CD4-positive, alpha-beta T cell treated with Interleukin-21 for 1 hour (primary cell): ENCODE measurements at regions not wholly inside any gene's neighbourhood (a gene's known extent, or its start where the extent isn't known, plus 50 kb on each side); places are given as distances from the start of the nearest gene placed in this dataset.
"Not testable (repeated sequence)": the region's sequence is repeated elsewhere in the genome, so short reads cannot be mapped to it uniquely, and the experiment has no call there.

Experiments
- DNase-seq: peaks from one replicate; pipeline ENCODE4 v3.0.0-alpha.2; 2020

- DNase-seq, result no peak
Observed at GRCh38 chr4:11116940-11117339, 311.8 kb downstream of the HS3ST1 start.

GRCh38 chr4:11111876-11112275, 316.8 kb downstream of the HS3ST1 start:
- DNase-seq, result no peak

GRCh38 chr4:11111370-11111769, 317.3 kb downstream of the HS3ST1 start:
- no peak for DNase-seq

GRCh38 chr4:11106759-11107158, 321.9 kb downstream of the HS3ST1 start:
- no peak for DNase-seq

DNA sequence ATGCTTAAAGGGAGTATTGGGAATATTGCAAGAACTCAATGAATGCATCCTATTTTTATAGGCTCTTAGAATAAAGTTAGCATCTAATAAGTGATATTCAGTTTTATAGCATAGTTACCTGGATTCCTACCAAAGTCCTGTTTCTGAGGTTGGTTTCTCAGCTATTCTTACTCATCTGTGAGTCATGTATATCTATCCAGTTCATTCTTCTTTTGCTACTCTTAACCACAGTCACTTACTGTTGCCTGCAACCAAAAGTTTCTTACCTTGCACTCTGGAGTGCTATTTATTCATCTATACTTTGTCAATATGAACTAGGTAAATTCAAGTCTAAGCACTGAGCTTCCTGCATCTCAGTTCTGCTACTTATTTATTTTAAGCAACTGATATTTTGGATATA, 322.5 kb downstream of the HS3ST1 start:
- DNase-seq, result no peak

- DNase-seq, result no peak
Observed at GRCh38 chr4:11105715-11106114, 323.0 kb downstream of the HS3ST1 start.

DNA sequence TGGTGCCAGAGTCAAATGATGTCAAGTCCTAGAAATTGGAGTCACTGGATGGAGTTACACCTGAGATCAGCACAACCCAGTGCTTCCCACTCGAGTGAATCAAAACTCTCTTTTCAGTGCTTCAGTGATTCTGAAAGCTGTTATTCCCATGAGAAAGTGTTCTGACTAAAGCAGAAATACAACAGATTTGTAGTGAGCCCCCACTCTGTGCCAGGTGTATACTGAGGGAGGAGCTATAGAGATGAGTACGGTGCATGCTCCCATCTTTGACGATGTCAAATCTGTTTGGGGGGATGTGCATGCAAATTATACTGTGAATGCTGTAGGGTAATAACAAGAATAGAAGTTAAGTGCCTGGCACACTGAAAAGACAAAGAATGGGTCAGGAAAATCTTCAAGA, 330.2 kb downstream of the HS3ST1 start:
- DNase-seq, result no peak

DNA sequence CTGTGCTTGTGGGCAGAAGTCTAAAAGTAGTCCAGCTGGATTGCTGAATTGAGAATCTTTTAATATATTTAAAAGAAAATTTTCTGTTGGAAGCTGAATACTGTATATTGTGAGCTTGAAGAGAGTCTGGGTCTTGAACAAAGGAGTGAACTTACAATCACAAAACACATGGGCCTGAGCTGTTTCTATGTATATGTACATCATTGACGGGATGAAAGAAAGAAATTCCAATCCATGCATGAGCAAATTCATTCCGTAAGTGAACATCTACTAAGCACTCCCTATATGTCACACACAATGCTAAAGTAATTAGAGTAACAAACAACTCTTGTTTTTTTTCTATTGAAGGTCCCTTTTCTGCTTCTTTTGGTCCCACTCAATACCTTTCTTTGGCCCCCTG, 331.0 kb downstream of the HS3ST1 start:
- no peak for DNase-seq

DNA sequence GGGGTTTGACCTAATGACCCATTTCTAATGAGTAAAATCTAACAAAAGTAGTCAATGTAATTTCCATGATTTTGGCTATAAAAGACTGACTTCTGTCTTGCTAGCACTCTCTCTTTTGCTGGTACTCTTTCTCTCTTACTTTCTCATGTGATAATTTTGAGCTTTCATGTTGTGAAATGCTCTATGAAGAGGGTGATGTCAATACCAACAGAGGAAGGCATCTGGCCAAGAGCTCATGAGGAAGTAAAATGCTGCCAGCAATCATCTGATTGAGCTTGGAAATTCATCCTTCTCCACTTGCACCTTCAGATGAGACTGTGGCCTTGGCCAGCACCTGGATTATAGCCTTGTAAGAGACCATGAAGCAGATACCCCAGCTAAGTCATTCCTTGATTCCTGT, 347.7 kb downstream of the HS3ST1 start:
- DNase-seq, result no peak

DNA sequence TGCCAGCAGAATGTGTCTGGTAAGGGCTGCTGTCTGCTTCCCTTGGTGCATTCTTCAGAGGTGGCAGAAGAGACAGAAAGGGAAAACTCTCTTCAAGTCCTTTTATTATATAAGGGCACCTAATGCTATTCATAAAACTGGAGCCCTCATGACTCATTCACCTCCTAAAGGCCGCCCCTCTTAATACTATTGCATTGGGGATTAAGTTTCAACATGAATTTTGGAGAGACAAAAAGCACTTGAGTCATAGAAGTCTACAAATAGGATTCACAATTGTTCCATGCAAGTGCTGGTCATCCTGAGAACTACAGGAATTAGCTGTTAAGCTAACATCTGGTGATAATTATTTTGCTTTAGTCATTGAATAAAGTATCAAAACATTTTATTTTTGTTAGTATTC, 349.5 kb downstream of the HS3ST1 start:
- no peak for DNase-seq

GRCh38 chr4:11074581-11075241, 354.0 kb downstream of the HS3ST1 start:
- no peak for DNase-seq

DNA sequence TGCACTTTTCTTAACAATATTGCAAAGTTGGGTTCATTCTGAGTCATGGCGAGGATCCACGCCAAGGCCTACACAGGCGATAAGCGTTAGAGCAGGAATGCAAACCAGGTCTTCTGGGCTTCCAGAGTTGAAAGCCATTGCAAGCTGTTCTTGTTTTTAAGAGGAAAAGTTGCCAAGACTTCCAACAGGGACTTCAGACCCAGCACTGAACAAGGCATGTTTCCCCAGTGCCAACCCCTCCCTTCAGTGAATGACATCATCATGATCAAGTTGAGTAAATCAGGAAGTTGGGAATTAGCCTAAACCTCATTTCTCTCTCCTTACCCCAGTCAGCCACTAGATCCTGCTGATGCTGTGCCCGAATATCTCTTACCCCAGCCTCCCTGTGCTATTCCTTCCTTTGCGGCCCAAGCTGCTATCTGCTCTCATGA, 355.1 kb downstream of the HS3ST1 start:
- no peak for DNase-seq

GRCh38 chr4:11072999-11073398, 355.7 kb downstream of the HS3ST1 start:
- no peak for DNase-seq

- DNase-seq, result no peak
Observed at GRCh38 chr4:11072463-11072862, 356.2 kb downstream of the HS3ST1 start.

DNA sequence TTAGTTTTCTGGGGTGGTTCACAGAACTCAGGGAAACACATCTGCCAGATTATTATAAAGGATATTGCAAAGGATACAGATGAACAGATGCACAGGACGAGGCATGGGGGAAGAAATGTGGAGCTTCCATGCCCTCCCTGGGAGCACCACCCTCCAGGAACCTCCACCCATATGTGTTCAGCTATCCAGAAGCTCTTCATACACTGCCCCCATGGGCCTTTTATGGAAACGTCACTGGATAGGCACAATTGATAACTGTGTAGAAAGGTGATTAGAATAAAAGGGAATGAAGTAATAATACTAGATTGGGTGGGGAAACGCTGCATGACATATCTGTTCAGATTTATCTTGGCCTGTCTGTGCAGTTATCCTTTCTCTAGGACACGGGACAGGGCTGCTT, 357.9 kb downstream of the HS3ST1 start:
- no peak for DNase-seq

DNA sequence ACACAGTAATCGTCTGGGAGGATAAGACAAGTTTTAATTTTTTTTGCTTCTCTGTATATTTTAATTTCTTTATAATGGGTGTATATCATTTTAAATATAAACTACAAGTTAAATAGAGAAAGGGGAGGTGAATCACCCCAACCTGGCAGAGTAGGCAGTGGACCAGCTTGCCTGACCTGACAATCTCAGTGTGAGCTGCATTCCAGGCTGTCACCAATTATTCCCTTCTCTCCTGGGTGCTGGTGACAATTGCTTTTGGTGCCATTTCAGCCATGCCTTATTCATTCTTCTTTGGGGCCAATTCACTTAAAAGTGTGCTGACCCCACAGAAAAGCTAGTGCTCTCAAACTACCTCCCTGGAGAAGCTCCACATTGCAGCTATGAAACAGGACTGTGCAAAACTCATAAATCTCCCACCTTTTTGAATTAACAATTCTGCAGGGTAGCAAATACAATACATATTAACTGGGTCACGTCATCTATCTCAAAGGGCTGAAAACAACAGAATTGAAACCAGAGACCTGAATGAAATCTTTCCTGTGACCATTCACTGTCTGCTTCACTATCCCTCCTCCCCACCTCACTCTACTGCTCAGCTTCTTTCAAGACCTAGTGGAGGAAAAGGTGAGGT, 359.0 kb downstream of the HS3ST1 start:
- no peak for DNase-seq

DNA sequence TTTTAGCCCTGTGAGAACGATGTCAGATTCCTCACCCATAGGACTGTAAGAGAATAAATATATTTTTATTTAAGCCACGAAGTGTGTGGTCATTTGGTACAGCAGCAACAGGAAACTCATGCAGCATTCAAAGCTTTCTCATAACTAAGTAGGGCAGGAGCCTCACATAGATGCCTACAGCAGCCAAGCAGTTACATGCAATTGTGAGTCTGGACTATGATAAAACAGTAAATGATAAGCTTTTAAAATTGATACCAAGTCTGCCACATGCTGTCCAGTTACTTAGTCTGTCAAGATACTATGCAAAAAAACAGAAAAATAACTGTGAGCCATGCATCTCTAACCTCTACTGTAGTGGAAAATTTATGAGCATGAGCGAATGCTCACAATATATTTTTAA, 359.6 kb downstream of the HS3ST1 start:
- DNase-seq, result no peak

DNA sequence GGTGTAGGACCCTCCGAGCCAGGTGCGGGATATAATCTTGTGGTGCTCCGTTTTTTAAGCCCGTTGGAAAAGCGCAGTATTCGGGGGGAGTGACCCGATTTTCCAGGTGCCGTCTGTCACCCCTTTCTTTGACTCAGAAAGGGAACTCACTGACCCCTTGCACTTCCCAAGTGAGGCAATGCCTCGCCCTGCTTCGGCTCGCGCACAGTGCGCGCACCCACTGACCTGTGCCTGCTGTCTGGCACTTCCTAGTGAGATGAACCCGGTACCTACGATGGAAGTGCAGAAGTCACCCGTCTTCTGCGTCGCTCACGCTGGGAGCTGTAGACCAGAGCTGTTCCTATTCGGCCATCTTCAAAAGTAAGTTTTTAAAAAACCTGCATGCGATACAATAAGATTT, 362.1 kb downstream of the HS3ST1 start:
- DNase-seq, result not testable (repeated sequence)

- not testable (repeated sequence) for DNase-seq
Observed at GRCh38 chr4:11060637-11061036, 368.1 kb downstream of the HS3ST1 start.

DNA sequence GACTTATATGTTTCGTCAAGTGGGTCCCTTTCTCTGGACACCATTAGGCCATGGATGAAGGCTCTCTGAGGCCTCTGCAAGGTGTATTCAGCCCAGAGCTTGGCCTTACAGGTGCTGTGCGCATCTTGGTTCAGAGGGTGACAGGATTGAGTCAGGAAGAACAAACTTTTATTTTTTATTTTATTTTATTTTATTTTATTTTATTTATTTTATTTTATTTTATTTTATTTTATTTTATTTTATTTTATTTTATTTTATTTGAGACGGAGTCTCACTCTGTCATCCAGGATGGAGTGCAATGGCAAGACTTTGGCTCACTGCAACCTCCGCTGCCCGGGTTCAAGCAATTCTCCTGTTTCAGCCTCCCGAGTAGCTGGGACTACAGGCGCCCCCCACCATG, 370.4 kb upstream of the CLNK start:
- not testable (repeated sequence) for DNase-seq

DNA sequence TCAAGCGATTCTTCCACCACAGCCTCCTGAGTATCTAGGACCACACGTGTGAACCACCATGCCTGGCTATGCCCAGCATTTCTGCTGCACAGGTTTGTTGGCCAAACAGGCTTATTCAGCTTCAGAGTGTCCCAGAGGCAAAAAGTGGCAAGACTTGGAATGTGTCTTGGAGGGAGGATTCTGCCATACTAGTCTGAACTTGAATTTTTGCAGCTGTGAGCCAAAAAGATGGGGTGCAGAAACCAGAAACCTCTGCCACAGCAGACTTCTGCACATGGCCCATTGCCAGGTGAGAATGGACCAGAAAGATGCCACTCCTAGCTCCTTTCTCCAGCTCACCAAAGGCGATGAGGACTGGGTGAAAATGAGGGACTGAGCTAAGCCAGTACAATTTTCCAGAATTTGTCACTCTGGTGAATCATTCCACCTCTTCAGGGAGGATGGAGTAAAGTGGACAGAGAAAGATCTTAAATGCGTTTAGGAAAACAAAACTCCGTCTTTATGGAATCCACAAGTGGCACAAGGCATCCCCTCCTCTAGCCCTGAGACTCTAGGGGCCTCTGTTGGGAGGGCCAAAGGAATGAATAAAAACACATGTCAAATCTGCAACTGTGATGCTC, 369.1 kb upstream of the CLNK start:
- no peak for DNase-seq

DNA sequence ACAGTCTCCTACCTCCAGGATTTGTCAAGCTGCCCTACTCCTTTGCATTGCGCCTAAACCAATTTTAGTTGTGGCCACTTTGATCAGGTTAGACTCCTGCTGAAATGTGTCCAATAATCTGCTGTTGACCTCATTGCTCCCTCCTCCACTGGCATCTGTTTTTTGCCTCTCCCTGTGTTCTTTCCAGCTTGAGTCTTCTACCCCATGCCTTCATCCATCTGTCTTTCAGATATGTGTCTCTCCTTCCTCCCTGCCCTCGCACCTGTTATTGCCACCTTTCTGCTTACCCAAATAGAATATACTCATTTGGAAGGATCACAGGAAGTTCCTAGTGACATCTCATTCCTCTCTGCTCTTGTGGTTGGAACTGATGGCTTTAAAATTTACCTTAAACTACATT, 366.6 kb upstream of the CLNK start:
- no peak for DNase-seq

DNA sequence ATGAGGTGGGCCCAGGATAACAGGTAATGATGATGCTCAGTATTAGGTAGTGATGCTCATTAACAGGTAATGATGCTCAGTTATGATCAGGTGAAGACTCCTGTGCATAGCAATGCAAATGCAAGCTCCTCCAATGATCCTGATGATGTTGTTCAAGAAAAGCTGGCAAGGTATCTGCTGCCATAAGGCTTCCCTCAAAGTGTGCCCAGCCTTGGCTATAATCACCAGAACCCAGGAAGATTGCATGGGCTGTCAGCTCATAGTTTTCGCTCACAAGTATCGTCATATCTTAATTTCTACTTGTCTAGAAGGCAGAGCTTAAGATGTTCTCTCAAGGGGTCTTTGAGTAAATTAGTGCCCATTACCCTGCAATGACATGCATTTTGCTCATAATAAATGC, 366.2 kb upstream of the CLNK start:
- no peak for DNase-seq

- no peak for DNase-seq
Observed at GRCh38 chr4:11049001-11049400, 364.4 kb upstream of the CLNK start.

- no peak for DNase-seq
Observed at GRCh38 chr4:11042760-11043159, 358.2 kb upstream of the CLNK start.
